H9 (cell line): ENCODE measurements at regions not wholly inside any gene's neighbourhood (a gene's known extent, or its start where the extent isn't known, plus 50 kb on each side); places are given as distances from the start of the nearest gene placed in this dataset.

ENCODE experiments used
- DNase-seq: peaks from one replicate; pipeline ENCODE4 v3.0.0-alpha.2; 2017
- H2AFZ ChIP-seq: one replicate; pipeline ENCODE4 v1.6.1; 2013; ENCODE audit warnings: mild to moderate bottlenecking, low read length, control low read depth, moderate library complexity
- H2AK5ac ChIP-seq: 2 replicates; pipeline ENCODE4 v1.6.1; 2013; ENCODE audit warnings: low read length, control low read depth, mixed read lengths; ENCODE audit not compliant: insufficient read length
- H2BK120ac ChIP-seq: one replicate; pipeline ENCODE4 v1.6.1; 2013; ENCODE audit warnings: low read depth, mild to moderate bottlenecking, low read length, control low read depth, inconsistent platforms; ENCODE audit not compliant: poor library complexity, severe bottlenecking
- H2BK12ac ChIP-seq: 2 replicates; pipeline ENCODE4 v1.6.1; 2013; ENCODE audit warnings: low read length, control low read depth, mixed read lengths, low read depth; ENCODE audit not compliant: insufficient read length
- H2BK15ac ChIP-seq: 2 replicates; pipeline ENCODE4 v1.6.1; 2013; ENCODE audit warnings: low read depth, low read length, control low read depth
- H2BK20ac ChIP-seq: one replicate; pipeline ENCODE4 v1.6.1; 2013; ENCODE audit warnings: low read depth, mild to moderate bottlenecking, low read length, control low read depth, inconsistent platforms; ENCODE audit not compliant: poor library complexity, severe bottlenecking
- H2BK5ac ChIP-seq: 2 replicates; pipeline ENCODE4 v1.6.1; 2013; ENCODE audit warnings: low read length, control low read depth, mixed read lengths; ENCODE audit not compliant: insufficient read length
- H3K14ac ChIP-seq: 2 replicates; pipeline ENCODE4 v1.6.1; 2013; ENCODE audit warnings: low read length, control low read depth; ENCODE audit not compliant: insufficient read depth
- H3K18ac ChIP-seq: 2 replicates; pipeline ENCODE4 v1.6.1; 2013; ENCODE audit warnings: low read depth, mild to moderate bottlenecking, mixed read lengths, low read length, control low read depth; ENCODE audit not compliant: insufficient read length
- H3K23ac ChIP-seq: 2 replicates; pipeline ENCODE4 v1.6.1; 2013; ENCODE audit warnings: low read length, control low read depth, mixed read lengths, low read depth; ENCODE audit not compliant: insufficient read length
- H3K23me2 ChIP-seq: 2 replicates; pipeline ENCODE4 v1.6.1; 2013; ENCODE audit warnings: low read depth, mild to moderate bottlenecking, mixed read lengths, low read length, control low read depth; ENCODE audit not compliant: insufficient read length, poor library complexity, severe bottlenecking
- H3K27ac ChIP-seq: 2 replicates; pipeline ENCODE4 v1.5.1; 2013; ENCODE audit warnings: low read length, control low read depth, mixed read lengths, low read depth; ENCODE audit not compliant: insufficient read length
- H3K27me3 ChIP-seq: 2 replicates; pipeline ENCODE4 v1.6.1; 2013; ENCODE audit warnings: low read length, control low read depth, inconsistent platforms; ENCODE audit not compliant: insufficient read depth
- H3K4ac ChIP-seq: 2 replicates; pipeline ENCODE4 v1.6.1; 2013; ENCODE audit warnings: low read depth, mild to moderate bottlenecking, control low read depth, inconsistent platforms, low read length, moderate library complexity
- H3K4me1 ChIP-seq: 2 replicates; pipeline ENCODE4 v1.6.1; 2013; ENCODE audit warnings: low read length, control low read depth, inconsistent platforms; ENCODE audit not compliant: insufficient read depth
- H3K4me2 ChIP-seq: 2 replicates; pipeline ENCODE4 v1.6.1; 2013; ENCODE audit warnings: low read length, control low read depth, mixed read lengths; ENCODE audit not compliant: insufficient read length, insufficient read depth
- H3K56ac ChIP-seq: 2 replicates; pipeline ENCODE4 v1.6.1; 2013; ENCODE audit warnings: low read depth, mild to moderate bottlenecking, mixed read lengths, low read length, control low read depth; ENCODE audit not compliant: insufficient read length
- H3K79me1 ChIP-seq: 2 replicates; pipeline ENCODE4 v1.6.1; 2013; ENCODE audit warnings: low read depth, mild to moderate bottlenecking, moderate library complexity, low read length, control low read depth, inconsistent platforms; ENCODE audit not compliant: insufficient read depth, poor library complexity, severe bottlenecking
- H3K79me2 ChIP-seq: 2 replicates; pipeline ENCODE4 v1.6.1; 2013; ENCODE audit warnings: low read length, control low read depth, inconsistent platforms; ENCODE audit not compliant: insufficient read depth
- H3K9ac ChIP-seq: 2 replicates; pipeline ENCODE4 v1.6.1; 2013; ENCODE audit warnings: low read length, control low read depth, mixed read lengths; ENCODE audit not compliant: insufficient read length; ENCODE audit errors: extremely low read depth
- H3K9me3 ChIP-seq: one replicate; pipeline ENCODE4 v1.6.1; 2013; ENCODE audit warnings: low read depth, low read length, inconsistent platforms; ENCODE audit not compliant: control insufficient read depth
- H3T11ph ChIP-seq: one replicate; pipeline ENCODE4 v1.6.1; 2013; ENCODE audit warnings: mild to moderate bottlenecking, low read length, control low read depth, inconsistent platforms
- H4K20me1 ChIP-seq: one replicate; pipeline ENCODE4 v1.6.1; 2013; ENCODE audit not compliant: control insufficient read depth, insufficient read length, insufficient read depth
- H4K5ac ChIP-seq: 2 replicates; pipeline ENCODE4 v1.6.1; 2013; ENCODE audit warnings: low read depth, mild to moderate bottlenecking, mixed read lengths, low read length, control low read depth; ENCODE audit not compliant: insufficient read length
- H4K8ac ChIP-seq: replicated peaks from 2 replicates; pipeline ENCODE4 v1.6.1; 2013; ENCODE audit warnings: low read length, control low read depth, mixed read lengths, low read depth; ENCODE audit not compliant: insufficient read length
- H4K91ac ChIP-seq: 2 replicates; pipeline ENCODE4 v1.6.1; 2013; ENCODE audit warnings: low read depth, mild to moderate bottlenecking, moderate library complexity, mixed read lengths, low read length, control low read depth; ENCODE audit not compliant: insufficient read length
- H3K27ac Mint-ChIP-seq, 3 experiments: 2 replicates in 2 of 3; 3 replicates in 1 of 3; pipeline ENCODE4 v1.8.0; 2020 to 2021; ENCODE audit warnings: mixed read lengths in 3 of 3, mild to moderate bottlenecking in 1 of 3, moderate library complexity in 1 of 3
- H3K27me3 Mint-ChIP-seq: 2 replicates; pipeline ENCODE4 v1.8.0; 2021; ENCODE audit warnings: low read depth, mild to moderate bottlenecking, moderate library complexity, mixed read lengths
- H3K36me3 Mint-ChIP-seq, 3 experiments: 2 replicates in 2 of 3; 3 replicates in 1 of 3; pipeline ENCODE4 v1.8.0; 2020 to 2021; ENCODE audit warnings: low read depth in 3 of 3, mixed read lengths in 3 of 3; ENCODE audit not compliant: insufficient read depth in 1 of 3
- H3K4me1 Mint-ChIP-seq, 2 experiments: 2 replicates each; pipeline ENCODE4 v1.8.0; 2020; ENCODE audit warnings: mixed read lengths in 2 of 2
- H3K4me3 Mint-ChIP-seq, 2 experiments: 2 replicates in 1 of 2; 3 replicates in 1 of 2; pipeline ENCODE4 v1.8.0; 2020 to 2021; ENCODE audit warnings: mild to moderate bottlenecking in 2 of 2, mixed read lengths in 2 of 2, moderate library complexity in 1 of 2
- H3K9me3 Mint-ChIP-seq, 2 experiments: 2 replicates in 1 of 2; 3 replicates in 1 of 2; pipeline ENCODE4 v1.8.0; 2020; ENCODE audit warnings: mild to moderate bottlenecking in 2 of 2, mixed read lengths in 2 of 2, moderate library complexity in 1 of 2
- CTCF ChIP-seq: fragments of 200-600 bp; sonication (generic); conservative IDR thresholded peaks from 3 replicates; pipeline ENCODE4 v1.8.0; 2021; ENCODE audit warnings: antibody characterized with exemption, mild to moderate bottlenecking
- WGBS: extraction: QIAGEN DNeasy Blood & Tissue Kit; methylation state at CpG from one replicate; pipeline ENCODE4 v1.1.7; 2013; ENCODE audit warnings: missing lambda C conversion rate, low lambda C conversion rate, mixed read lengths; ENCODE audit not compliant: insufficient read length; ENCODE audit errors: extremely low coverage; 5-methylcytosine and 5-hydroxymethylcytosine counted together

- Mint-ChIP-seq H3K4me1 (no peaks in the 10 kb centered on the region), H3K9me3 (no peaks in the 10 kb centered on the region), H3K27me3 (no peaks in the 10 kb centered on the region), H3K36me3 (no peaks in the 10 kb centered on the region), H3K4me3 (no peak overlapping the region), H3K27ac (no peak overlapping the region)
- no peaks in the 10 kb centered on the region for H3K9me3 ChIP-seq
- H4K8ac ChIP-seq: no peak overlapping the region
- no peak overlapping the region for H3K9ac ChIP-seq
- H2BK5ac ChIP-seq: no peak overlapping the region
- no peak overlapping the region for H3T11ph ChIP-seq
- H2BK120ac ChIP-seq: no peak overlapping the region
- H3K79me2 ChIP-seq: no peaks in the 10 kb centered on the region
- H3K4ac ChIP-seq: no peak overlapping the region
- H4K20me1 ChIP-seq: no peaks in the 10 kb centered on the region
- no peak overlapping the region for H2BK20ac ChIP-seq
- no peaks in the 10 kb centered on the region for H3K4me1 ChIP-seq
- no peaks in the 10 kb centered on the region for H3K23me2 ChIP-seq
- H4K91ac ChIP-seq: no peak overlapping the region
- H3K79me1 ChIP-seq: no peaks in the 10 kb centered on the region
- no peak overlapping the region for H2AK5ac ChIP-seq
- H3K18ac ChIP-seq: no peak overlapping the region
- H3K4me2 ChIP-seq: no peak overlapping the region
- no peak for TF ChIP-seq CTCF
- H2BK12ac ChIP-seq: no peak overlapping the region
- H3K56ac ChIP-seq: no peak overlapping the region
- H3K14ac ChIP-seq: no peak overlapping the region
- WGBS: no CpG with 5 or more reads among the region's 2 CpGs
- DNase-seq: no peak
- H3K27ac ChIP-seq: no peak overlapping the region
- H4K5ac ChIP-seq: no peak overlapping the region
- H3K27me3 ChIP-seq: no peaks in the 10 kb centered on the region
- H3K23ac ChIP-seq: no peak overlapping the region
- no peak overlapping the region for H2AFZ ChIP-seq
- H2BK15ac ChIP-seq: no peak overlapping the region
These were observed 356.9 kb upstream of the RASGRP1 start for GRCh38 chr15:38921471-38921870.
